Astrocyte of the spinal cord (primary cell): ENCODE measurements at regions not wholly inside any gene's neighbourhood (a gene's known extent, or its start where the extent isn't known, plus 50 kb on each side); places are given as distances from the start of the nearest gene placed in this dataset.
A peak's percentile ranks its signal among the peaks of the same experiment; 100 is the strongest.
"Not testable (repeated sequence)": the region's sequence is repeated elsewhere in the genome, so short reads cannot be mapped to it uniquely, and the experiment has no call there.

ENCODE experiments used
- DNase-seq: peaks from one replicate; pipeline ENCODE4 v3.0.0; 2011; ENCODE audit warnings: low read depth, low spot score
- H3K4me3 ChIP-seq: 2 replicates; pipeline ENCODE4 v1.5.1; 2011; ENCODE audit warnings: low read depth, mild to moderate bottlenecking, low read length, moderate library complexity
- CTCF ChIP-seq: IDR thresholded peaks from 2 replicates; pipeline ENCODE4 v1.5.1; 2012; ENCODE audit warnings: low read depth, mild to moderate bottlenecking, low read length, inconsistent platforms
- in situ Hi-C: cut with HindIII; loops from 2 replicates; pipeline ENCODE4 v1.10.0; 2017; ENCODE audit warnings: low sequenced_read_pairs

- no peak for TF ChIP-seq CTCF
- DNase-seq = no peak
- in situ Hi-C loops = no loop called here
- no peak overlapping the region for H3K4me3 ChIP-seq
These were observed 347.4 kb downstream of the FAM47B start for GRCh38 chrX:35289952-35290351.

- TF ChIP-seq CTCF = no peak
- no peak overlapping the region for H3K4me3 ChIP-seq
- DNase-seq = no peak
- in situ Hi-C loops = no loop called here
These were observed 348.4 kb downstream of the FAM47B start for GRCh38 chrX:35291013-35291412.

GRCh38 chrX:35292522-35292921, 349.9 kb downstream of the FAM47B start:
- no peak for TF ChIP-seq CTCF
- no peak overlapping the region for H3K4me3 ChIP-seq
- in situ Hi-C loops = no loop called here
- DNase-seq = no peak

GRCh38 chrX:35305037-35305436, 362.4 kb downstream of the FAM47B start:
- DNase-seq, H3K4me3 ChIP-seq, in situ Hi-C loops: not testable (repeated sequence)

DNA sequence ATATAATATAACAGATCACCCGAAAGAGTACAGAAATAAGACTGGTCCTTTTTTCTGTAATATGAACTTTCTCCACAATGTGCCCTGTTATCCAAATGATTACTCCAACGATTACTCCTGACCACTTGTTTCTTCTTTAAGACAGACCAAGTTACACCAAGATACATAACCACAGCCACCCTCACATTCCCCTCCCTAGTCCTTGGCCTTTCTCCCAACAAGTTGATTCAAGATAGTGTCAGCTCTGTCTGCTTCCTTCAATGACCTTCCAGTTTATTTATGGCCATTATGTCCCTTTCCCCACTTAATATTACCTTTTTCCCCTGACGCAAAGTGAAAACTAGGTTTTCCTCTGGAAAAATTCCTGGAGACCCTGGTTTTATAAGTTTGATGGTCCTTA, 397.2 kb downstream of the FAM47B start:
- in situ Hi-C loops = no loop called here
- no peak for TF ChIP-seq CTCF
- no peak overlapping the region for H3K4me3 ChIP-seq
- peak; percentile 0 for DNase-seq

DNA sequence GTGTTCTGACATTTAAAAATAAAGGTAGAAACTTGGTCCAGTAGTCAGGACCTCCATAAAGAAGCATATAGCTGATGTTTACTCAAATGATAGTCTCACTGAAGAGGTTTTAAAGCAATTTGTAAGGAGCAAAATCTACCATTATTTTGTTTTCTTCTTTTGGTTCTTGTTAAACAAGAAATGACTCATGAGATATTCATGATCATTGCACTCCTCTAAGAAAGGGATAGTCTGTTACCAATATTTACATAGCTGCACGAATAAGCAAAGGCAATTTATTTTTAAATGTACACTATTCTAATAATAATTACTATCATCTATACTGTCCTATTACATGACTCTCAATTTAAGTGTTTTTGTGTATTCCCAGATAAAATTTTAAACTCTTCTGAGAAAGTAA, 397.9 kb downstream of the FAM47B start:
- peak; percentile 2 for DNase-seq
- in situ Hi-C loops = no loop called here
- TF ChIP-seq CTCF = no peak
- H3K4me3 ChIP-seq = no peak overlapping the region

GRCh38 chrX:35351212-35351611, 408.6 kb downstream of the FAM47B start:
- DNase-seq = peak; percentile 0
- no peak for TF ChIP-seq CTCF
- in situ Hi-C loops = no loop called here
- H3K4me3 ChIP-seq = no peak overlapping the region
